RWPE1 (cell line): ENCODE measurements at regions not wholly inside any gene's neighbourhood (a gene's known extent, or its start where the extent isn't known, plus 50 kb on each side); places are given as distances from the start of the nearest gene placed in this dataset.

ENCODE experiments used
- CTCF ChIA-PET: fragments of 350-600 bp; sonication (Branson Sonifier 250); formaldehyde crosslinking; extraction: SDS; loops from one replicate; lab custom pipeline; 2021; lab: Yijun Ruan, JAX
- POLR2A ChIA-PET: fragments of 400-600 bp; formaldehyde crosslinking; extraction: SDS; loops from one replicate; lab custom pipeline; 2020; ENCODE audit warnings: antibody characterized with exemption; ENCODE audit not compliant: low non-redundant PET; lab: Yijun Ruan, JAX
- DNase-seq: peaks from one replicate; pipeline ENCODE4 v3.0.0; 2012; ENCODE audit warnings: low spot score
- H3K27ac ChIP-seq: fragments of 450-650 bp; 2 replicates; pipeline ENCODE4 v1.5.1; 2017
- CTCF ChIP-seq: fragments of 450-650 bp; conservative IDR thresholded peaks from 2 replicates; pipeline ENCODE4 v1.5.1; 2017; ENCODE audit warnings: low read depth, mild to moderate bottlenecking

- no peak overlapping the region for H3K27ac ChIP-seq
- CTCF ChIA-PET, result no interaction called here
- no peak for TF ChIP-seq CTCF
- DNase-seq, result no peak
- POLR2A ChIA-PET, result no interaction called here
Measured at GRCh38 chr4:108336076-108336475, 167.3 kb upstream of the LEF1 start.

GRCh38 chr4:108335081-108335480 lies 166.3 kb upstream of the LEF1 start:
- H3K27ac ChIP-seq, result no peak overlapping the region
- ChIA-PET CTCF (no interaction called here), POLR2A (no interaction called here)
- DNase-seq, result no peak
- no peak for TF ChIP-seq CTCF

- DNase-seq, result no peak
- TF ChIP-seq CTCF, result no peak
- POLR2A ChIA-PET, result no interaction called here
- CTCF ChIA-PET, result no interaction called here
- no peak overlapping the region for H3K27ac ChIP-seq
Measured at GRCh38 chr4:108334031-108334430, 165.3 kb upstream of the LEF1 start.

GRCh38 chr4:108333353-108333942 lies 164.7 kb upstream of the LEF1 start:
- ChIA-PET CTCF (no interaction called here), POLR2A (no interaction called here)
- DNase-seq, result no peak
- TF ChIP-seq CTCF, result no peak
- no peak overlapping the region for H3K27ac ChIP-seq

- TF ChIP-seq CTCF, result no peak
- POLR2A ChIA-PET, result no interaction called here
- DNase-seq, result no peak
- no peak overlapping the region for H3K27ac ChIP-seq
- CTCF ChIA-PET, result no interaction called here
Measured at GRCh38 chr4:108331905-108332632, 163.3 kb upstream of the LEF1 start.

- TF ChIP-seq CTCF, result no peak
- ChIA-PET POLR2A (no interaction called here), CTCF (interaction anchor here (0.7 kb wide), 1 partner anchor 308 kb away, joined by 3 read pairs; no protein-coding TSS in a partner anchor)
- DNase-seq, result no peak
- H3K27ac ChIP-seq, result no peak overlapping the region
Measured at GRCh38 chr4:108328383-108328732, 159.6 kb upstream of the LEF1 start.
